DND-41 (cell line): ENCODE measurements at regions not wholly inside any gene's neighbourhood (a gene's known extent, or its start where the extent isn't known, plus 50 kb on each side); places are given as distances from the start of the nearest gene placed in this dataset.

ENCODE experiments used
- EZH2 ChIP-seq: IDR thresholded peaks from 3 replicates; pipeline ENCODE4 v1.6.1; 2012; ENCODE audit warnings: borderline replicate concordance, low read depth, mild to moderate bottlenecking, moderate library complexity, low read length, inconsistent platforms; ENCODE audit not compliant: severe bottlenecking
- TF ChIP-seq, protein P1 (sequence below): IDR thresholded peaks from 2 replicates; pipeline ENCODE4 v1.5.1; 2012; ENCODE audit warnings: borderline replicate concordance, low read length, moderate library complexity, mild to moderate bottlenecking; ENCODE audit not compliant: poor library complexity, severe bottlenecking; ENCODE audit errors: extremely low read depth

DNA sequence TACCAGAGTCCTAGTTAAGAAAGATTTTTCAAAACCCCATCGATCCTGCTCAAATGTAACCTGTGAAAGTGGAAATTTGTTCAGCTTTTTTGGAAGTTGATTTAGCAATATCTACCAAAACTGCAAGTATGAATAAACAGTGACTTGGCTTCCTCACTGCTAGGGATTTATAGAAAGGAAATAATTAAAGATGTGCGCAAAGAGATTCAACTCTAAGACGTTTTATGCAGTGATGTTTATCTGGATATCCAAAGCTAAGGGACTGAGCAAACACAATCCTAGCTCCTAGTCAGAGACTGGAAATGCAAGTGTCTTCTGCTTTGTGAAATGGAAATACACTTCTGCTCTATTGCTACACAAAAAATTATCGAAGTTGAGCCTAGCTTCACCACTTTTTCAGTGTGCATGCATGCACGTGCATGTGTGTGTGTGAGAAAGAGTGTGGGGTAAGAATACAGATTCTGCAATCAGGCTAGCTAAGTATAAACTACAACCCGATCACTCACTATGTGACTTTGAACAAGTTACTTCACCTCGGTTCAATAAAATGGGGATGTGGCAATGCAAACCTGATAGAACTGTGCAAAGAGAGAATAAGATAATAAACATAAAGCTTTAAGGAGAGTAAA lies 52.1 kb upstream of the FOXF1 start:
- TF ChIP-seq, protein P1, sequence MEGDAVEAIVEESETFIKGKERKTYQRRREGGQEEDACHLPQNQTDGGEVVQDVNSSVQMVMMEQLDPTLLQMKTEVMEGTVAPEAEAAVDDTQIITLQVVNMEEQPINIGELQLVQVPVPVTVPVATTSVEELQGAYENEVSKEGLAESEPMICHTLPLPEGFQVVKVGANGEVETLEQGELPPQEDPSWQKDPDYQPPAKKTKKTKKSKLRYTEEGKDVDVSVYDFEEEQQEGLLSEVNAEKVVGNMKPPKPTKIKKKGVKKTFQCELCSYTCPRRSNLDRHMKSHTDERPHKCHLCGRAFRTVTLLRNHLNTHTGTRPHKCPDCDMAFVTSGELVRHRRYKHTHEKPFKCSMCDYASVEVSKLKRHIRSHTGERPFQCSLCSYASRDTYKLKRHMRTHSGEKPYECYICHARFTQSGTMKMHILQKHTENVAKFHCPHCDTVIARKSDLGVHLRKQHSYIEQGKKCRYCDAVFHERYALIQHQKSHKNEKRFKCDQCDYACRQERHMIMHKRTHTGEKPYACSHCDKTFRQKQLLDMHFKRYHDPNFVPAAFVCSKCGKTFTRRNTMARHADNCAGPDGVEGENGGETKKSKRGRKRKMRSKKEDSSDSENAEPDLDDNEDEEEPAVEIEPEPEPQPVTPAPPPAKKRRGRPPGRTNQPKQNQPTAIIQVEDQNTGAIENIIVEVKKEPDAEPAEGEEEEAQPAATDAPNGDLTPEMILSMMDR = no peak
- TF ChIP-seq EZH2 = no peak
